ENCODE measurements at regions not wholly inside any gene's neighbourhood (a gene's known extent, or its start where the extent isn't known, plus 50 kb on each side); places are given as distances from the start of the nearest gene placed in this dataset.

DNA sequence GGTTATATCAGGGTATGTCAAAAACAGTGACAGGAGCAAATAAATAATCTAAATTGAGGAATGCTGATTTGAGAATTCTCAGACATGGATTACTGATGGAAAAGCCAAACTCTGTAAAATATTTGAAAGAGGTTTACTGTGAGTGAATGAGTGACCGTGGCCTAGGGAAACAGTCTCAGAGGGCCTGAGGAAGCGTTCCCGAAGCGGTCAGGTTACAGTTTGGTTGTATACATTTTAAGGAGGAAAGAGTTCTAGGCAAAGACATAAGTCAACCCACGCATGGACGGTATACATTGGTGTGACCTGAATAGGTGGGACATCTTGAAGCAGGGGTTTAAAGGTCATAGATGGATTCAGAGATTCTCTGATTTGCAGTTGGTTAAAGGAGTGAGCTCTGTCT is 771.7 kb downstream of the KCNJ18 start:
- FAIRE-seq (no peak), DNase-seq (ENCODE audit: insufficient read length, low spot score) (no peak)
- TF ChIP-seq, protein P1, sequence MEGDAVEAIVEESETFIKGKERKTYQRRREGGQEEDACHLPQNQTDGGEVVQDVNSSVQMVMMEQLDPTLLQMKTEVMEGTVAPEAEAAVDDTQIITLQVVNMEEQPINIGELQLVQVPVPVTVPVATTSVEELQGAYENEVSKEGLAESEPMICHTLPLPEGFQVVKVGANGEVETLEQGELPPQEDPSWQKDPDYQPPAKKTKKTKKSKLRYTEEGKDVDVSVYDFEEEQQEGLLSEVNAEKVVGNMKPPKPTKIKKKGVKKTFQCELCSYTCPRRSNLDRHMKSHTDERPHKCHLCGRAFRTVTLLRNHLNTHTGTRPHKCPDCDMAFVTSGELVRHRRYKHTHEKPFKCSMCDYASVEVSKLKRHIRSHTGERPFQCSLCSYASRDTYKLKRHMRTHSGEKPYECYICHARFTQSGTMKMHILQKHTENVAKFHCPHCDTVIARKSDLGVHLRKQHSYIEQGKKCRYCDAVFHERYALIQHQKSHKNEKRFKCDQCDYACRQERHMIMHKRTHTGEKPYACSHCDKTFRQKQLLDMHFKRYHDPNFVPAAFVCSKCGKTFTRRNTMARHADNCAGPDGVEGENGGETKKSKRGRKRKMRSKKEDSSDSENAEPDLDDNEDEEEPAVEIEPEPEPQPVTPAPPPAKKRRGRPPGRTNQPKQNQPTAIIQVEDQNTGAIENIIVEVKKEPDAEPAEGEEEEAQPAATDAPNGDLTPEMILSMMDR (IDR thresholded peaks at IDR 0.05; ENCODE audit: insufficient read depth, missing control alignments): no peak

DNA sequence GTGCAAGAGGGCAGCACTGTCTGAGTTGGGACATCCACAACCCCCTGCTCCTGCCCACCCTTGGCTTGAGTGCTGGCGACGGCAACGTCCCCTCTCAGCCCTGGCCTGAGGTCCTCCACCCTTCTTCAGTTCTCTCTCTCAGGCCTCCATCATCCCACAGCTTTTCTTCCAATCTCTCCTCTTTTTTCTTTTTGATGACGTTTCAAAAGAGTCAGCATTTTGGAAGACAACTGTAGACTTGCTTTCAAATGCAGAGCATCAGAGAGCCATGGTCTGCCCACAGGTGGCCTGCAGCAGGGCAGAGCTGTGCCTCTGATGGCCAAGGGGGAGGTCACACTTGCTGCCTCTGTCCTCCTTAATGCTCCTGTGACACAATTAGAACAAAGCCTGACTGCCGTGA is 775.4 kb downstream of the KCNJ18 start:
- TF ChIP-seq, protein P1 (IDR thresholded peaks at IDR 0.05; ENCODE audit: insufficient read depth, missing control alignments): no peak
- FAIRE-seq (no peak), DNase-seq (ENCODE audit: insufficient read length, low spot score) (no peak)

DNA sequence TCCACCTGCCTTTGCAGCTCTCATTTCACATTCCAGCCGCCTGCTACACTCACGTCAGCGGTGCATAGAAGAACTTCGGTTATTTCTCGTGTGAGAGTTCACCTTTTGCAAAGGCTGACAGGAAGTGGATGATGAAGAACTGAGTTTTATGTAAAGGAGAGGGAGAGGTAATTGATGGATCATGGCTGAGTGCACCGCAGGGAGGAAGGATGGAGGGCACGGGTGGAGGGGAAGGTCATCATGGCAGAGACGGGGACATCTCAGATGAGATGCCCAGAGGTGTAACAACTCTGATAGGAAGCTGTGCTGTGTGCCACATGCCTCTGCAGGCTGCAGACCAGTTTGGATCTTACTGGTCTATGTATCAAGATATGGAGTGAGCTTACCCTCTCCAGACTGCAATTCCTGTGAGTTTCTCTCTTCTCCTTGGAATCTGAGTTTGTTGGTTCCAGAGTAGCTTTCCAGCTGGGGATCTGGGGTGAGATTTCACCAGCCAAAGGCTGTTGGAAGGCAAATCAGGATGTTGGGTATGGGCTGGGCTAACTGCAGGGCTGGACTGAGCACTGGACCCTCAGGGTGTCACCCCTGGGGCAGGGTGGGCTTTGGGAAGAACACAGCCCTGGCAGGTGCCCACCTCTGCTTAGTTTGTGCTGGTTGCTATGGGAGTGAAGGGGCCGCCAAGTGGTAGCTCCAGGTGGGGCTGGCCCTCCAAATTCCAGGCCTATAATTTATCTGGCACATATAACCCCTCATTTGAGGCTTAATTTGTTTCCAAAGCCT is 777.0 kb downstream of the KCNJ18 start:
- no peak for DNase-seq (ENCODE audit: insufficient read length, low spot score)
- no peak for FAIRE-seq
- TF ChIP-seq, protein P1 (IDR thresholded peaks at IDR 0.05; ENCODE audit: insufficient read depth, missing control alignments): no peak

DNA sequence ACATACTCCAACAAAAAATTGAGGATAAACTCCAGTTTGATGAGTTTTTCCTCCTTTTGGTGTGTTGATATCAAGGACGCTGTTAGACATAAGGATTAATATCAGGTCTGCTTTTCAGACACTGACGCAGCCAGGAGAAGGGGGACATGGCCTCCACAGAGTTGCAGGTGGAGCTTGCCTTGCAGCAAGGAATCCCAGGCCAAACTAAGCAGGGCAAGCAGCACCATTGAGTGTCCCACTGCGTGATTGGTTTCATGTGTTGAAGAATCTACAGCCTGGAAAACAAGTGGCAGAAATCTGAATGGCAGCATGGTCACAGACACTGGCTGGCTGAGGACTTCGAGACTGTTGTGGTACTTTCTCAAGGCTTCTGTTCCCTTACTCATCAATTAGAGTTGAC is 777.6 kb downstream of the KCNJ18 start:
- TF ChIP-seq, protein P1 (IDR thresholded peaks at IDR 0.05; ENCODE audit: insufficient read depth, missing control alignments): no peak
- no peak for DNase-seq (ENCODE audit: insufficient read length, low spot score)
- FAIRE-seq: no peak

DNA sequence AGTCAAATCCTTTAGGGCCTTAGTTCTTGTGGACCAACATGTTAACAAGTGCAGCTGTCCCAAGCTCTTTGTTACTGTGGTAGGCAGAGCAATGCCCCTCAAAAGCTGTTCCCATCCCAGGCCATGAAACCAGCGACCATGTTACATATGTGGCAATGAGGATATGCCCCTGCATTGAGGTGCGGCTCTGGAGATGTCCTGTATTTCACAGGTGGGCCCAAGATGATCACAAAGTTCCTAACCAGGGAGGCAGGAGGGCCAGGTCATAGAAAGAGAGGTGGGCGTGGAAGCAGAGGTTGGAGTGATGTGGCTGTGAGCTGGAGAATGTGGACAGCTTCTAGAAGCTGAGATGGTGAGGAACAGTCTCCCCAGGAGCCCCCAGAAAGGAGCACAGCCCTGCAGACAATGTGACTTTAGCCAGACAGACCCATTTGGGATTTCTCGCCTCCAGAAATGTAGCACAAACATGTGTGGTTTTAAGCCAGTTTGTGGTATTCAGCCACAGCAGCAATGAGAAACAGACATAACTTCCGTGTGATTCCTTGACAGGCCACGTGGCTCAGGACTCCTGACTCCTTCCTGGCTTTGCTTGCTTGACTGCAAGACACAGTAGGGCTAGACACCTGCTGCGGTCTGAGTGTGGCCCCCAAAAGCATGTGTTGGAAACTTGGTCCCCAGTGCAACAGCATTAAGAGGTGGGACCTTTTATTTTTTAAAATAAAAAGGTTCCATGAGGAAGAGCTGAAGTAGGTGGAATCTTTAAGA is 778.3 kb downstream of the KCNJ18 start:
- no peak for FAIRE-seq
- TF ChIP-seq, protein P1 (IDR thresholded peaks at IDR 0.05; ENCODE audit: insufficient read depth, missing control alignments): no peak

DNA sequence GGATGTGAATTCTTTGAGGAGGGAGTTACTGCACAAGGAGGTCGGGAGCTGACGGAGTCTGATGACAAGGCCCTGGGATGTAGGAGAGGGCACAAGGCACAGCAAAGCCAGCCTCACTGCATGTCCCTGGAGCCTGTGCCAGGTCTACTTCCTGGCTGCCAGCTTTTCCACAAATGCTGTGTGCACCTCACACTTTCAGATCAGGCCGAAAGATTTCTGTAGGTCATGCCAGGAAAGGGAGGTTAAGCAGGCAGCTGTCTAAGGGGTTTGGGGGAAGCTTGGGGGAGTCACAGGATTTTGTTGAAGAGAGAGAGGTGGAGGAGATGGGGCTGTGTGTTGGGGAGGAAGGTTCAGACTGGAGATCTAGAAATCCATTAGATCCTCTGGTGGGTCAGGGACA is 792.5 kb downstream of the KCNJ18 start:
- TF ChIP-seq, protein P1 (IDR thresholded peaks at IDR 0.05; ENCODE audit: insufficient read depth, missing control alignments): no peak
- no peak for DNase-seq (ENCODE audit: insufficient read length, low spot score)
- no peak for FAIRE-seq

More for the DNA sequence above, 778.3 kb downstream of the KCNJ18 start:
- DNase-seq (ENCODE audit: insufficient read length, low spot score): no peak

DNA sequence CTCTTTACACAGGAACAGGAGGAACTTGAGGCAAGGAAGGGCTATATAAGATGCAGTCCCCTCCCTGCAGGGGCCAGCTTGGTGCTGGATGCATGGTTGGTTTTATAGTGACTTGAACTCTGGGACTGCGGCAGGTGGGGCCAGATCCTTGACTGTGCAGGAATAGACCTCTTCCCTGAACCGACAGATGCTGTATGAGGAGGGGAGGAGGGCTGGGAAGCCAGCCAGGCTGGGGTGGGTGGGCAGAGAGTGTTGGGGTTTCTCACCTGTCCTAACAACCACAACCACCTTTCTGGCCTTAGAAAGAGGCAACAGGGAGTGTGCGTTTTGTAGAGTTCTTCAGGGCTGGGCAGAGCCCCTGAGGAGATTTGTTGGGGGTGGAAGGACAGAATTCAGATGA is 798.1 kb downstream of the KCNJ18 start:
- no peak for DNase-seq (ENCODE audit: insufficient read length, low spot score)
- TF ChIP-seq, protein P1 (IDR thresholded peaks at IDR 0.05; ENCODE audit: insufficient read depth, missing control alignments): no peak
- FAIRE-seq: no peak
